ENCODE measurements at regions not wholly inside any gene's neighbourhood (a gene's known extent, or its start where the extent isn't known, plus 50 kb on each side); places are given as distances from the start of the nearest gene placed in this dataset.

DNA sequence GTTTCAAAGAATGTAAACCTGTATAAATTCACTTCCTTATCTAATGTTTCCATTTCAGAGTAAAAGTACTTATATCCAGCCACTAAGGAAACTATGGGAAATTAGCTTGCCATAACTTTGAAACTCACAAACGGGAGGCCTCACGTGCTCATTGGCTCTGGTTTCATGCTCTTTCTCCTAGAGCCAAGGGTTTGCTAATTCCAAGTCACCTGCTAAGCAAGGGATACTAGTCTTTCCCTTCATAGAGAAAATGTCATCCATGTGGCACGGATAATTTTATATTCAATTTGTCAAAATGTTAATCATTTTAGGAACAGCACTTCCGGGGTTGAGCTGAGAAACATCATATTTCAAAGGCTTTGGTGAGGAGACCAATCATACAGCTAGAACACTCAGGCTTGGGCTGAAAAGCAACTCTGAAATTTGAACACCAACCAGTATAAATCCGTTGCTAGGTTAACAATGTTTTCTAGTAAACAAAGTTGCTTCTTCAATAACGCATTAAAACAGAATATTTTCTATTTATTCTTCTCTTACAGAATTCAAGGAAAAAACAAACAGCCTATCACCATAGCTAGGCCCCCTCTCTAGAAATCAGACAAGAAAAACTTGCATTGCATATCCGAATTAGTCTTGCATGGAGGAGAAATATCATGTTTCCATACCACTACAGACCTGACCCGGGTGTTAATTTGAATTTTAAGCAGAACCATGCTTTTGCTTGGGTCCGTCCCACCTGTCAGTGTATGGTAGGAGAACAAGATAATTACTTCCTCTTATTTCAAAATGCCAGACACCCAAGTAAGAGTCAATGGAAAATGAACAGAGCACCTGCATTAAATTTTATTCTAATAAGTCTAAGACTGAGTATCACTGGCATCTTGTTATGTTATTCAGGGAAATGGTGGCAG is 196.1 kb upstream of the ESRRG start:
- Histone ChIP-seq H3K4me3 (no peak overlapping the region), H3K9me3 (replicated peaks in 1 of 3) (no peaks in the 10 kb centered on the region), H3K36me3 (replicated peaks in 1 of 2) (no peaks in the 10 kb centered on the region), H3K4me1 (replicated peaks in 1 of 2) (no peaks in the 10 kb centered on the region), H3K27me3 (no peaks in the 10 kb centered on the region), H3K27ac (no peak overlapping the region)
- no peak for DNase-seq
- WGBS, 4 donors: 75 to 87% (median 83%) methylated on average over 9 of the region's 9 CpGs
- intact Hi-C loops (cut with DNase I): no loop called here
- TF ChIP-seq CTCF (IDR thresholded peaks at IDR 0.05) (no peak), POLR2A (IDR thresholded peaks at IDR 0.05) (no peak)

DNA sequence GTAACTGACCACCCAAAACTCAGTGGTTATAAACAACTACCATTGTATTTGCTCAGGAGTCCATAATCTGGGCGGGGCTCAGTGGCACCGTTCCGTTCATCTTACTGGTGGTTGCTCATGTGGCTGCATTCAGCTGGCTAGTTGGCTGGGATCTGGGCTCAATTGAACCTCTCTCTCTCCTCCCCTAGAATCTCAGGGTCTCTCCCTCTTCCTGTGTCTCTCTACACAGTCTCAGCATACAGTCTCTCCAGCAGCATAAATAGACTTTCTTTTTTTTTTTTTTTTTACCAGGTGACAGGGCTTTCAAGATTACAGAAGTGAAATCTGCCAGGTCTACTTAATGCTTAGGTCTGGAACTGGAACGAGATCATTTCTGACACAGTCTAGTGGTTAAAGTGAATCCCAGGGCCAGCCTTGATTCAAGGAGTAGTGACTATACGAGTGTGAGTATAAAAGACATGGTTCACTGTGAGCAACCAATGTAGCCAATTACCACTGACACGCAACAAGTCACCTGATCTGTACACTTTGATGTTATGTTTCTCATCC is 193.7 kb upstream of the ESRRG start:
- Histone ChIP-seq H3K36me3 (replicated peaks in 1 of 2) (no peaks in the 10 kb centered on the region), H3K27me3 (no peaks in the 10 kb centered on the region), H3K4me3 (no peak overlapping the region), H3K9me3 (replicated peaks in 1 of 3) (no peaks in the 10 kb centered on the region), H3K4me1 (replicated peaks in 1 of 2) (no peaks in the 10 kb centered on the region), H3K27ac (no peak overlapping the region)
- no peak for DNase-seq
- TF ChIP-seq POLR2A (IDR thresholded peaks at IDR 0.05): no peak
- no peak for TF ChIP-seq CTCF (IDR thresholded peaks at IDR 0.05)
- 86 to 97% (median 88%) methylated on average over 6 of the region's 6 CpGs for WGBS, 4 donors
- intact Hi-C loops (cut with DNase I): no loop called here

DNA sequence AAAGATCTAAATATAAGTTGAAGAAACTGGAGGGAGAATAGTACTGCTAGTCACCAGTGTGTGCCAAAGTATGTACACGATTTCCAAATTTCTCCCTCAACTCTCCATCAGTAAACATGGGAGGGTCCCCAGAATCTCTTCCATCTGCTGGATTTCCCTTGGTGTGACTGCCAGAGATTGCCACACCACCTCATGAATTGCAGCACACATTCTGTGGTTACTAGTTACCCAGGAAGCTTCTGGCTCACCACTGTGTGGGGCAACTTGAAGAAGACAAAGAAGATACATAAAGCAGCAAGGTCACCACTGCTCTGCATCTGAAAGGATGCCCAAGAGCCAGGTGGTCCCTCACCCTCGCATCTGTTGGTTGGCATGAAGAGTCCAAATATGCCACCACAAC is 191.7 kb upstream of the ESRRG start:
- intact Hi-C loops (cut with DNase I): no loop called here
- no peaks in the 10 kb centered on the region for H3K4me1 ChIP-seq (replicated peaks in 1 of 2)
- TF ChIP-seq CTCF (IDR thresholded peaks at IDR 0.05): no peak
- no peak for TF ChIP-seq POLR2A (IDR thresholded peaks at IDR 0.05)
- no peak overlapping the region for H3K4me3 ChIP-seq
- H3K27me3 ChIP-seq: no peaks in the 10 kb centered on the region
- no peak for DNase-seq
- no peaks in the 10 kb centered on the region for H3K9me3 ChIP-seq (replicated peaks in 1 of 3)
- H3K27ac ChIP-seq: no peak overlapping the region
- no peaks in the 10 kb centered on the region for H3K36me3 ChIP-seq (replicated peaks in 1 of 2)
- 77 to 86% (median 82%) methylated on average over 2 of the region's 2 CpGs for WGBS, 4 donors

DNA sequence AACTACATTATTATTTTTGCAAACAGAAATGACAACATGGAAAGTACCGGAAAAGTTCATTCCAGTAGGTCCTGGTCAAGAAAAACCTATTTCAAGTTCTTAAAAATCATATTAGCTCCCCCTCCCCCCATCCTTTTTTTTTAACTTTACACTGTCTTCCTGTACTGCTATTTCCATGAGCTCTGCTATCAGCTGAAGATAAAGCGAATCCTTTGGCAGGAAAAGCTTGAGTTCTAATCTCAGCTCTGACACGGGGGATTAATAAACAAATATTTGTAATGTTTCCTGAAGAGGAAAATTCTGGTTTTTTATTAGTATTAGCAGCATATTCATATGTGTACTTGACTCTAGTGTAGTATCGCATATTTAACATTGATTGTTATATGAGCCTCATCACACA is 190.7 kb upstream of the ESRRG start:
- no peak for DNase-seq
- Histone ChIP-seq H3K4me1 (replicated peaks in 1 of 2) (no peaks in the 10 kb centered on the region), H3K27me3 (no peaks in the 10 kb centered on the region), H3K27ac (no peak overlapping the region), H3K36me3 (replicated peaks in 1 of 2) (no peaks in the 10 kb centered on the region), H3K4me3 (no peak overlapping the region), H3K9me3 (replicated peaks in 1 of 3) (no peaks in the 10 kb centered on the region)
- 52 to 62% (median 60%) methylated on average over 4 of the region's 4 CpGs for WGBS, 4 donors
- no peak for TF ChIP-seq CTCF (IDR thresholded peaks at IDR 0.05)
- TF ChIP-seq POLR2A (IDR thresholded peaks at IDR 0.05): no peak
- intact Hi-C loops (cut with DNase I): no loop called here

All from adrenal gland (tissue), 9 donors.